PC-9 (cell line): ENCODE measurements at regions not wholly inside any gene's neighbourhood (a gene's known extent, or its start where the extent isn't known, plus 50 kb on each side); places are given as distances from the start of the nearest gene placed in this dataset.

Experiments
- BruUV-seq: library from RNA; stranded (reverse); fragments of 400-500 nt; replicated peaks from 2 replicates; lab custom pipeline; 2021; lab: Mats Ljungman, UMichigan
- CTCF ChIA-PET: fragments of 300-600 bp; sonication (Branson Sonifier 250); formaldehyde crosslinking; loops from one replicate; lab custom pipeline; 2022; ENCODE audit warnings: antibody characterized with exemption; lab: Charles Lee
- POLR2A ChIA-PET: fragments of 300-600 bp; sonication (Branson Sonifier 250); formaldehyde crosslinking; loops from one replicate; lab custom pipeline; 2022; ENCODE audit warnings: antibody characterized with exemption; ENCODE audit not compliant: unreplicated experiment; lab: Charles Lee
- DNase-seq, 2 experiments: peaks; one replicate each; pipeline versions ENCODE4 v3.0.0 to v3.0.0-alpha.2; 2015 to 2022; ENCODE audit warnings: mixed read lengths in 1 of 2
- H2AFZ ChIP-seq: fragments of 200-600 bp; sonication (generic); 2 replicates; pipeline ENCODE4 v1.8.1; 2017; ENCODE audit warnings: antibody characterized with exemption
- H3F3A ChIP-seq: fragments of 200-600 bp; sonication (generic); 2 replicates; pipeline ENCODE4 v1.8.1; 2017; ENCODE audit warnings: antibody characterized with exemption, mild to moderate bottlenecking, low read depth; ENCODE audit not compliant: insufficient read depth
- H3K27ac ChIP-seq: fragments of 200-600 bp; sonication (generic); 2 replicates; pipeline ENCODE4 v1.6.1; 2016; ENCODE audit warnings: mixed run types
- H3K27me3 ChIP-seq: fragments of 200-600 bp; sonication (generic); 2 replicates; pipeline ENCODE4 v1.6.1; 2016; ENCODE audit warnings: low read depth, mixed run types; ENCODE audit not compliant: insufficient read depth
- H3K36me3 ChIP-seq: fragments of 200-600 bp; sonication (generic); 2 replicates; pipeline ENCODE4 v1.6.1; 2016; ENCODE audit warnings: low read depth, mixed run types
- H3K4me1 ChIP-seq: fragments of 200-600 bp; sonication (generic); replicated peaks from 2 replicates; pipeline ENCODE4 v1.6.1; 2016; ENCODE audit warnings: mixed run types; ENCODE audit not compliant: insufficient read depth
- H3K4me2 ChIP-seq: fragments of 200-600 bp; sonication (generic); 2 replicates; pipeline ENCODE4 v1.6.1; 2017; ENCODE audit warnings: mixed run types
- H3K4me3 ChIP-seq: fragments of 200-600 bp; sonication (generic); 2 replicates; pipeline ENCODE4 v1.6.1; 2016; ENCODE audit warnings: mixed run types
- H3K79me2 ChIP-seq: fragments of 200-600 bp; sonication (generic); 2 replicates; pipeline ENCODE4 v1.6.1; 2017; ENCODE audit warnings: low read depth, mixed run types
- H3K9me2 ChIP-seq: fragments of 200-600 bp; sonication (generic); 2 replicates; pipeline ENCODE4 v1.8.1; 2017; ENCODE audit warnings: mild to moderate bottlenecking; ENCODE audit not compliant: insufficient read depth
- H3K9me3 ChIP-seq: fragments of 200-600 bp; sonication (generic); 2 replicates; pipeline ENCODE4 v1.8.1; 2016; ENCODE audit warnings: low read depth; ENCODE audit not compliant: insufficient read depth
- H4K20me1 ChIP-seq: fragments of 200-600 bp; sonication (generic); 2 replicates; pipeline ENCODE4 v1.8.1; 2017; ENCODE audit not compliant: insufficient read depth
- EZH2 ChIP-seq: fragments of 200-600 bp; sonication (generic); IDR thresholded peaks from 2 replicates; pipeline ENCODE4 v1.8.0; 2017; ENCODE audit warnings: antibody characterized with exemption, low read depth
- intact Hi-C: fragments of 100-400 bp; cut with micrococcal nuclease; formaldehyde crosslinking; loops from one replicate; pipeline ENCODE4 v1.10.0; 2022; ENCODE audit not compliant: unreplicated experiment
- TF ChIP-seq, protein P1 (sequence below): fragments of 200-600 bp; sonication (generic); conservative IDR thresholded peaks from 2 replicates; pipeline ENCODE4 v1.6.1; 2017; ENCODE audit warnings: mixed run types, antibody characterized with exemption, mild to moderate bottlenecking, moderate library complexity

DNA sequence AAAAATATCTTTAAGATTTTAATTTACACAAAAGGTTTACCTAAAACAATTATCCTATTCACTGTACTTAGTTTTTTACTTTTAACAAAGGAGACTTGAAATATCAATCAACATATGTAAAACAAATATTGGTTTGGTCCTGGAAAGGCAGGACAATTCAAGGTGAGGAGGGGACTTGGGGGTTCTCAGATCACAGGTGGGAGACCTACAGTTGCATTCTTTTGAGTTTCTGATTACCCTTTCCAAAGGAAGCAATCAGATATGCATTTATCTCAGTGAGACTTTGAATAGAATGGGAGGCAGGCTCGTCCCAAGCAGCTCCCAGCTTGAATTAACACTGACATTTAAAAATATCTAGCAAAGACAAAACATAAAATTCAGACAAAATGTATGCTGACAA, 1917.3 kb downstream of the C4orf33 start:
- POLR2A ChIA-PET: no interaction called here
- no peak overlapping the region for H2AFZ ChIP-seq
- H4K20me1 ChIP-seq: no peaks in the 10 kb centered on the region
- no peaks in the 10 kb centered on the region for H3K79me2 ChIP-seq
- intact Hi-C loops: no loop called here
- no peaks in the 10 kb centered on the region for H3K36me3 ChIP-seq
- H3K9me2 ChIP-seq: no peaks in the 10 kb centered on the region
- no peak for TF ChIP-seq EZH2
- TF ChIP-seq, protein P1, sequence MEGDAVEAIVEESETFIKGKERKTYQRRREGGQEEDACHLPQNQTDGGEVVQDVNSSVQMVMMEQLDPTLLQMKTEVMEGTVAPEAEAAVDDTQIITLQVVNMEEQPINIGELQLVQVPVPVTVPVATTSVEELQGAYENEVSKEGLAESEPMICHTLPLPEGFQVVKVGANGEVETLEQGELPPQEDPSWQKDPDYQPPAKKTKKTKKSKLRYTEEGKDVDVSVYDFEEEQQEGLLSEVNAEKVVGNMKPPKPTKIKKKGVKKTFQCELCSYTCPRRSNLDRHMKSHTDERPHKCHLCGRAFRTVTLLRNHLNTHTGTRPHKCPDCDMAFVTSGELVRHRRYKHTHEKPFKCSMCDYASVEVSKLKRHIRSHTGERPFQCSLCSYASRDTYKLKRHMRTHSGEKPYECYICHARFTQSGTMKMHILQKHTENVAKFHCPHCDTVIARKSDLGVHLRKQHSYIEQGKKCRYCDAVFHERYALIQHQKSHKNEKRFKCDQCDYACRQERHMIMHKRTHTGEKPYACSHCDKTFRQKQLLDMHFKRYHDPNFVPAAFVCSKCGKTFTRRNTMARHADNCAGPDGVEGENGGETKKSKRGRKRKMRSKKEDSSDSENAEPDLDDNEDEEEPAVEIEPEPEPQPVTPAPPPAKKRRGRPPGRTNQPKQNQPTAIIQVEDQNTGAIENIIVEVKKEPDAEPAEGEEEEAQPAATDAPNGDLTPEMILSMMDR: no peak
- H3K4me1 ChIP-seq: no peaks in the 10 kb centered on the region
- H3F3A ChIP-seq: no peaks in the 10 kb centered on the region
- no peak overlapping the region for H3K27ac ChIP-seq
- H3K27me3 ChIP-seq: no peaks in the 10 kb centered on the region
- CTCF ChIA-PET: no interaction called here
- no peak for DNase-seq
- no peaks in the 10 kb centered on the region for H3K9me3 ChIP-seq
- H3K4me2 ChIP-seq: no peak overlapping the region
- no TSS peak for BruUV-seq
- no peak overlapping the region for H3K4me3 ChIP-seq

DNA sequence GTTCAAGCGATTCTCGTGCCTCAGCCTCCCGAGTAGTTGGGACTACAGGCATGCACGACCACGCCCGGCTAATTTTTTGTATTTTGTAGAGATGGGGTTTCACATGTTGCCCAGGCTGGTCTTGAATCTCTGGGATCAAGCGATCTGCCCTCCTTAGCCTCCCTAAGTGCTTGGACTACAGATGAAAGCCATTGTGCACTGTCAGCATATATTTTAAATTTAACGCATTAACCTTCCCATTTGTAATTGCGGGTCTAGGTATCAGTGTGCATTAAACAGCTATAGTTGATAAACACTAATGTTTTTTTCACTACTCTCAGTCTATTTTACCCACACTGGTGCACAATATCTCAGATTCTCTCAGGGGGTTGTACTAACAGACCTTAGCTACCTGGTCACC, 1930.8 kb downstream of the C4orf33 start:
- CTCF ChIA-PET: no interaction called here
- no peak for TF ChIP-seq EZH2
- TF ChIP-seq, protein P1: no peak
- Histone ChIP-seq H3K4me1 (no peaks in the 10 kb centered on the region), H3K27ac (no peak overlapping the region), H3K9me2 (no peaks in the 10 kb centered on the region), H3K4me3 (no peak overlapping the region), H3K27me3 (no peaks in the 10 kb centered on the region), H2AFZ (no peak overlapping the region), H3K4me2 (no peak overlapping the region), H3K9me3 (no peaks in the 10 kb centered on the region), H4K20me1 (no peaks in the 10 kb centered on the region), H3K36me3 (no peaks in the 10 kb centered on the region), H3F3A (no peaks in the 10 kb centered on the region), H3K79me2 (no peaks in the 10 kb centered on the region)
- no TSS peak for BruUV-seq
- POLR2A ChIA-PET: no interaction called here
- intact Hi-C loops: no loop called here
- DNase-seq: no peak

DNA sequence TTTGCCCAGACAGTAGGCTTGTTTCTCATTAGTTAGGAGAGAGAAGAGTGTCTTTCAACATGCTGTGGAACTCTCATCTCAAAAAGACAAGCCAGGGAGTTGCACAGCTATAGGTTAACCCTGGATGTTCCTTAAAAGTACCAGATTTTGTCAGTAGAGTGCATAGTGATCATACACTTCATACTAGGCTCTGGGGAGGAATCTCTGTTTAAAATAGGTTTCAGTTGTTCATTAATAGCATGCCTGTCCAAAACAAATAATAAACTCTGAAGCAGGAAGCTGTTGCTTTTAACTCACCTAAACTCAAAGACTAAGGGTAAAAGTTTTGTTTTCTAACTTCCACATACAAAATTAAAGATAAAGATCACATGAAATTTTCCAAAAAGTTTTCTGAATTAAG, 1948.4 kb downstream of the C4orf33 start:
- Histone ChIP-seq H3K9me2 (no peaks in the 10 kb centered on the region), H3K27me3 (no peaks in the 10 kb centered on the region), H3F3A (no peaks in the 10 kb centered on the region), H3K4me3 (no peak overlapping the region), H2AFZ (no peak overlapping the region), H3K27ac (no peak overlapping the region), H4K20me1 (no peaks in the 10 kb centered on the region), H3K9me3 (no peaks in the 10 kb centered on the region), H3K36me3 (no peaks in the 10 kb centered on the region), H3K4me1 (no peaks in the 10 kb centered on the region), H3K79me2 (no peaks in the 10 kb centered on the region), H3K4me2 (no peak overlapping the region)
- DNase-seq: no peak
- no TSS peak for BruUV-seq
- TF ChIP-seq EZH2: no peak
- TF ChIP-seq, protein P1: no peak
- intact Hi-C loops: no loop called here
- ChIA-PET CTCF (no interaction called here), POLR2A (no interaction called here)
